ENCODE measurements at regions not wholly inside any gene's neighbourhood (a gene's known extent, or its start where the extent isn't known, plus 50 kb on each side); places are given as distances from the start of the nearest gene placed in this dataset.
A peak's percentile ranks its signal among the peaks of the same experiment; 100 is the strongest.

- H3K27me3 ChIP-seq (ENCODE audit: insufficient read depth in 3 of 3, low read length in 2 of 3) = no peaks in the 10 kb centered on the region
- intact Hi-C loops (cut with DNase I) = loop anchor here in 1 of 2 donors (5.0 kb wide), 1 partner anchor 111 kb away; no protein-coding TSS in a partner anchor
- no peaks in the 10 kb centered on the region for H3K36me3 ChIP-seq (ENCODE audit: insufficient read depth in 1 of 2, low read depth in 1 of 2)
- H3K4me3 ChIP-seq = no peak overlapping the region
- H3K4me1 ChIP-seq = peaks cover 17% of the 10 kb centered on the region
- DNase-seq = no peak
- no peak for TF ChIP-seq CTCF (IDR thresholded peaks at IDR 0.05)
- 98 to 99% (median 99%) methylated on average over 8 of the region's 8 CpGs for WGBS, 3 donors
- H3K9me3 ChIP-seq = no peaks in the 10 kb centered on the region
- no peak for ATAC-seq
- no peak overlapping the region for H3K27ac ChIP-seq
Observed at GRCh38 chr6:6941201-6941600, 166.6 kb upstream of the RREB1 start.

GRCh38 chr6:6942091-6942490 lies 165.7 kb upstream of the RREB1 start:
- H3K9me3 ChIP-seq = no peaks in the 10 kb centered on the region
- peak in 2 of 4 donors; percentile 22 to 28 for ATAC-seq
- peak overlapping the region; percentile 91 for H3K27ac ChIP-seq
- TF ChIP-seq CTCF (IDR thresholded peaks at IDR 0.05) = no peak
- intact Hi-C loops (cut with DNase I) = loop anchor here in 1 of 2 donors (2.0 to 5.0 kb wide), 2 partner anchors 13 to 110 kb away; no protein-coding TSS in a partner anchor
- H3K4me1 ChIP-seq = peaks cover 17% of the 10 kb centered on the region
- DNase-seq = no peak
- no peak overlapping the region for H3K4me3 ChIP-seq
- 45 to 68% (median 51%) methylated on average over 3 of the region's 3 CpGs for WGBS, 3 donors
- H3K36me3 ChIP-seq (ENCODE audit: insufficient read depth in 1 of 2, low read depth in 1 of 2) = no peaks in the 10 kb centered on the region
- no peaks in the 10 kb centered on the region for H3K27me3 ChIP-seq (ENCODE audit: insufficient read depth in 3 of 3, low read length in 2 of 3)

GRCh38 chr6:6942831-6943230 lies 164.9 kb upstream of the RREB1 start:
- intact Hi-C loops (cut with DNase I) = loop anchor here in 1 of 2 donors (2.0 to 5.0 kb wide), 2 partner anchors 14 to 109 kb away; no protein-coding TSS in a partner anchor
- Histone ChIP-seq H3K27ac (peak overlapping the region; percentile 91), H3K9me3 (no peaks in the 10 kb centered on the region), H3K36me3 (ENCODE audit: insufficient read depth in 1 of 2, low read depth in 1 of 2) (no peaks in the 10 kb centered on the region), H3K4me1 (peaks cover 17% of the 10 kb centered on the region), H3K4me3 (peak overlapping the region; percentile 20), H3K27me3 (ENCODE audit: insufficient read depth in 3 of 3, low read length in 2 of 3) (no peaks in the 10 kb centered on the region)
- no peak for TF ChIP-seq CTCF (IDR thresholded peaks at IDR 0.05)
- peak; percentile 81 to 93 for DNase-seq
- ATAC-seq = peak; percentile 100
- WGBS, 3 donors = 4 to 7% (median 4%) methylated on average over 13 of the region's 13 CpGs

GRCh38 chr6:6943421-6943820 lies 164.3 kb upstream of the RREB1 start:
- Histone ChIP-seq H3K27ac (peak overlapping the region; percentile 91), H3K36me3 (ENCODE audit: insufficient read depth in 1 of 2, low read depth in 1 of 2) (no peaks in the 10 kb centered on the region), H3K9me3 (no peaks in the 10 kb centered on the region), H3K4me3 (peak overlapping the region; percentile 20), H3K4me1 (peaks cover 17% of the 10 kb centered on the region), H3K27me3 (ENCODE audit: insufficient read depth in 3 of 3, low read length in 2 of 3) (no peaks in the 10 kb centered on the region)
- TF ChIP-seq CTCF (IDR thresholded peaks at IDR 0.05) = no peak
- ATAC-seq = peak in 1 of 4 donors; percentile 28
- 18 to 40% (median 19%) methylated on average over 1 of the region's 1 CpG for WGBS, 3 donors
- no peak for DNase-seq
- intact Hi-C loops (cut with DNase I) = loop anchor here in 1 of 2 donors (2.0 to 5.0 kb wide), 2 partner anchors 15 to 109 kb away; no protein-coding TSS in a partner anchor
